ENCODE measurements at regions not wholly inside any gene's neighbourhood (a gene's known extent, or its start where the extent isn't known, plus 50 kb on each side); places are given as distances from the start of the nearest gene placed in this dataset.

- intact Hi-C loops (cut with micrococcal nuclease) = no loop called here
- H3K27ac Mint-ChIP-seq = no peak overlapping the region
- no peak for DNase-seq
- no peaks in the 10 kb centered on the region for H3K9me3 Mint-ChIP-seq
- H3K27me3 Mint-ChIP-seq = no peaks in the 10 kb centered on the region
- H3K36me3 Mint-ChIP-seq = no peaks in the 10 kb centered on the region
- no peaks in the 10 kb centered on the region for H3K4me1 Mint-ChIP-seq (ENCODE audit: low read depth)
- POLR2A ChIA-PET = no interaction called here
- CTCF ChIA-PET = no interaction called here
- no peak overlapping the region for H3K4me3 Mint-ChIP-seq
Measured at GRCh38 chr1:57789936-57790335, 366.1 kb upstream of the DAB1 start.

DNA sequence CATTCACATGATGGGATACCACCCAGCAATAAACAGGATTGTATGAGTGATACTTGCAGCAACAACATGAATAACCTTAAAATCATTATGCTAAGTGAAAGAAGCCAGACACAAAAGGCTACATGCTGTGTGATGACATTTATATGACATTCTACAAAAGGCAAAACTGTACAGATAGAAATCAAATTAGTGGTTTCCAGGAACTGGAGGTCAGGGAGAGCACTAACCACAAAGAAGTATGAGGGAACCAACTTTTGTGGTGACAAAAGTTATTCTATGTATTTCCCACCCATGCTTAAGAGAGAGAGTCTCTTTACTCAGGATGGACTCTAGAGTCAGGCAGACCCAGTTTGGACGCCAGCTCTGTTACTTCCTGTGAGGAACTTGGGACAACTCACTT is 364.5 kb upstream of the DAB1 start:
- DNase-seq = no peak
- Mint-ChIP-seq H3K4me1 (ENCODE audit: low read depth) (no peaks in the 10 kb centered on the region), H3K9me3 (no peaks in the 10 kb centered on the region), H3K4me3 (no peak overlapping the region), H3K27ac (no peak overlapping the region), H3K27me3 (no peaks in the 10 kb centered on the region), H3K36me3 (no peaks in the 10 kb centered on the region)
- POLR2A ChIA-PET = no interaction called here
- CTCF ChIA-PET = no interaction called here
- intact Hi-C loops (cut with micrococcal nuclease) = no loop called here

GRCh38 chr1:57784356-57784755 is 360.5 kb upstream of the DAB1 start:
- DNase-seq = no peak
- H3K36me3 Mint-ChIP-seq = no peaks in the 10 kb centered on the region
- CTCF ChIA-PET = no interaction called here
- no peak overlapping the region for H3K27ac Mint-ChIP-seq
- H3K4me3 Mint-ChIP-seq = no peak overlapping the region
- no peaks in the 10 kb centered on the region for H3K27me3 Mint-ChIP-seq
- intact Hi-C loops (cut with micrococcal nuclease) = no loop called here
- POLR2A ChIA-PET = no interaction called here
- H3K9me3 Mint-ChIP-seq = no peaks in the 10 kb centered on the region
- H3K4me1 Mint-ChIP-seq (ENCODE audit: low read depth) = no peaks in the 10 kb centered on the region

GRCh38 chr1:57782357-57782756 is 358.5 kb upstream of the DAB1 start:
- POLR2A ChIA-PET = no interaction called here
- Mint-ChIP-seq H3K36me3 (no peaks in the 10 kb centered on the region), H3K27me3 (no peaks in the 10 kb centered on the region), H3K4me3 (no peak overlapping the region), H3K4me1 (ENCODE audit: low read depth) (no peaks in the 10 kb centered on the region), H3K27ac (no peak overlapping the region), H3K9me3 (no peaks in the 10 kb centered on the region)
- intact Hi-C loops (cut with micrococcal nuclease) = no loop called here
- CTCF ChIA-PET = no interaction called here
- DNase-seq = no peak

GRCh38 chr1:57772580-57773195 is 348.8 kb upstream of the DAB1 start:
- CTCF ChIA-PET = no interaction called here
- Mint-ChIP-seq H3K4me1 (ENCODE audit: low read depth) (no peaks in the 10 kb centered on the region), H3K4me3 (no peak overlapping the region), H3K27me3 (no peaks in the 10 kb centered on the region), H3K36me3 (no peaks in the 10 kb centered on the region), H3K9me3 (no peaks in the 10 kb centered on the region), H3K27ac (no peak overlapping the region)
- intact Hi-C loops (cut with micrococcal nuclease) = no loop called here
- DNase-seq = no peak
- POLR2A ChIA-PET = no interaction called here

DNA sequence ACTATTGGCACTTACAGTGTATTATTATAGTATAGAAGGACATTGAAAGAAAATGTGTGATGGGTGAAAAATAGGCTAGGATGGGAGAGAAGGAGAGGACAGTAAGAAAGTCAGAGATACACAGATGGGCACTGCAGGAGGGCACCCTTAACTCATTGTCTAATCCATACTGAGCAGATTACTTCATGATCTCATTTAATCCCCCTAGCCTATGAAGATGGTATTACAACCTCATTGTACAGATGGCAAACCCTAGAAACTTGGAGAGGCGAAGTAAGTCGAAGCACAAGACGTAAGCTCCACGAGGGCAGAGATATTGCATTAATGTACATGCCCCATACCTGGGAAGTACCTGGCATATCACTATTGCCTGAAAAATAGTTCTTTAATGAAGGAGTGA is 346.9 kb upstream of the DAB1 start:
- no peak for DNase-seq
- Mint-ChIP-seq H3K4me1 (ENCODE audit: low read depth) (no peaks in the 10 kb centered on the region), H3K27ac (no peak overlapping the region), H3K4me3 (no peak overlapping the region), H3K36me3 (no peaks in the 10 kb centered on the region), H3K27me3 (peaks cover 3% of the 10 kb centered on the region), H3K9me3 (no peaks in the 10 kb centered on the region)
- POLR2A ChIA-PET = no interaction called here
- CTCF ChIA-PET = no interaction called here
- intact Hi-C loops (cut with micrococcal nuclease) = no loop called here

GRCh38 chr1:57770236-57770635 is 346.4 kb upstream of the DAB1 start:
- no peaks in the 10 kb centered on the region for H3K9me3 Mint-ChIP-seq
- intact Hi-C loops (cut with micrococcal nuclease) = no loop called here
- CTCF ChIA-PET = no interaction called here
- no peaks in the 10 kb centered on the region for H3K36me3 Mint-ChIP-seq
- H3K27ac Mint-ChIP-seq = no peak overlapping the region
- no peaks in the 10 kb centered on the region for H3K4me1 Mint-ChIP-seq (ENCODE audit: low read depth)
- POLR2A ChIA-PET = no interaction called here
- no peak for DNase-seq
- H3K27me3 Mint-ChIP-seq = peaks cover 3% of the 10 kb centered on the region
- H3K4me3 Mint-ChIP-seq = no peak overlapping the region

DNA sequence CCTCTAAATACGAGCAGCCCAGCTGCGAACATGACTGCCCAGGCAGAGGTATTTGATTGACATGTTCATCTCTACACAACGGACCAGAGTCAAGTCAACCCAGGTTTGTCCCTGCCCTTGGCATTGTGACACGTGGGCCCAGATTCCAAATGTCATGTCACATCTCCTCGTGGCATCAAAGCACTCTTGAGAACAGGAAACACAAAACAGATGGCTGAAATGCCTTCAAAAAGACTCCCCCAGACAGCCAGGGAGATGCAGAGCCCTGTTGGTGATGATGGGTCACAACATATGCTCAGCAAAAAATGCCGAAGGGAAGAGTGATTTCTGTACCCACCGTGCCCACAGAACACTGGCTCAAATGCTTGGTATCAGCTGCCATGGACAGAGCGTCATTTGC is 337.8 kb upstream of the DAB1 start:
- no peak overlapping the region for H3K4me3 Mint-ChIP-seq
- intact Hi-C loops (cut with micrococcal nuclease) = no loop called here
- H3K4me1 Mint-ChIP-seq (ENCODE audit: low read depth) = no peaks in the 10 kb centered on the region
- ChIA-PET CTCF (no interaction called here), POLR2A (no interaction called here)
- H3K27me3 Mint-ChIP-seq = peaks cover 3% of the 10 kb centered on the region
- H3K9me3 Mint-ChIP-seq = no peaks in the 10 kb centered on the region
- no peaks in the 10 kb centered on the region for H3K36me3 Mint-ChIP-seq
- DNase-seq = no peak
- no peak overlapping the region for H3K27ac Mint-ChIP-seq

- no peak overlapping the region for H3K4me3 Mint-ChIP-seq
- H3K9me3 Mint-ChIP-seq = no peaks in the 10 kb centered on the region
- POLR2A ChIA-PET = no interaction called here
- CTCF ChIA-PET = no interaction called here
- no peak overlapping the region for H3K27ac Mint-ChIP-seq
- no peak for DNase-seq
- intact Hi-C loops (cut with micrococcal nuclease) = no loop called here
- no peaks in the 10 kb centered on the region for H3K36me3 Mint-ChIP-seq
- peaks cover 1% of the 10 kb centered on the region for H3K27me3 Mint-ChIP-seq
- H3K4me1 Mint-ChIP-seq (ENCODE audit: low read depth) = no peaks in the 10 kb centered on the region
Measured at GRCh38 chr1:57752843-57753242, 329.0 kb upstream of the DAB1 start.

DNA sequence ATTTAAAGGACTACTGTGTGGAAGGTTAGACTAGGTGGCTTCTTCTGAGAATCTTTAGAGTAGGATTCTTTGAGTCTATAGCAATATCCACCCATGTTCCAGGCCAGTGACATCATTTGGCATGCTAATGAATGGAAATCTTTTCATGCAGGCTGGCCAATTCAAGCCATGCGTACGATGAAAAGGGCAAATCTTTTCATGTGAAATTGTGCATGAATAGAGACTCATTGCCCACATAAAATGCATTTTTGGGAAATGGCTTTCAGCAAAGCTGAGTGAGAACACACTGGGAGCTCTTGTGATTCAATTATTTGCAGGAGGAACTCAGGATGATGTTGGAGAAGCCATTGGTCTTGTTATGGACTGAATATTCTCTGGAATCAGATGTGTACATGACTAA is 324.9 kb upstream of the DAB1 start:
- intact Hi-C loops (cut with micrococcal nuclease) = no loop called here
- POLR2A ChIA-PET = no interaction called here
- H3K27ac Mint-ChIP-seq = no peak overlapping the region
- no peaks in the 10 kb centered on the region for H3K4me1 Mint-ChIP-seq (ENCODE audit: low read depth)
- H3K36me3 Mint-ChIP-seq = no peaks in the 10 kb centered on the region
- DNase-seq = no peak
- CTCF ChIA-PET = no interaction called here
- H3K27me3 Mint-ChIP-seq = peaks cover 1% of the 10 kb centered on the region
- no peaks in the 10 kb centered on the region for H3K9me3 Mint-ChIP-seq
- H3K4me3 Mint-ChIP-seq = no peak overlapping the region

DNA sequence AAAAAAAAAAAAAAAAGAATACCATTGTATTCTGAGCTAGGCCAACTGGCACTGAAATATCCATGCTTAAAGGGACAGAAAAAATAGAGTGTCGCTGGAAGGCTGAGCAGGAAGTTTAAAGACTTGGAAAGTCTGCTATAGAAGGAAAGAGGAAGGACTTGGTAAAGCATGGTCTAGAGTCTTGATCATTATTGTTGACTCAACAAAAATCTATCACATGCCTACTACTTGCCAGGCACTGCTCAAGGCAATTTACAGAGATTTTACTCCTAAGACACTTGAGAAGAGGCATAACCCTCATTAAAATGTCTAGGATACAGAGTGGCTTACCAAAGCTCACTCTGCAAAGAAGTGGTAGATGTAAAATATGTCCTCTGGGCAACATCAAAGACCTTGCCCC is 324.0 kb upstream of the DAB1 start:
- no peak for DNase-seq
- H3K9me3 Mint-ChIP-seq = no peaks in the 10 kb centered on the region
- intact Hi-C loops (cut with micrococcal nuclease) = no loop called here

GRCh38 chr1:57741521-57741920 is 317.7 kb upstream of the DAB1 start:
- intact Hi-C loops (cut with micrococcal nuclease) = no loop called here
- Mint-ChIP-seq H3K4me1 (ENCODE audit: low read depth) (no peaks in the 10 kb centered on the region), H3K27ac (no peak overlapping the region), H3K4me3 (no peak overlapping the region), H3K27me3 (peaks cover 1% of the 10 kb centered on the region), H3K9me3 (no peaks in the 10 kb centered on the region), H3K36me3 (no peaks in the 10 kb centered on the region)
- no peak for DNase-seq
- POLR2A ChIA-PET = no interaction called here
- CTCF ChIA-PET = no interaction called here

More for the DNA sequence above, 324.0 kb upstream of the DAB1 start:
- no peak overlapping the region for H3K27ac Mint-ChIP-seq
- H3K27me3 Mint-ChIP-seq = peaks cover 1% of the 10 kb centered on the region
- no peaks in the 10 kb centered on the region for H3K36me3 Mint-ChIP-seq
- ChIA-PET POLR2A (no interaction called here), CTCF (no interaction called here)
- H3K4me1 Mint-ChIP-seq (ENCODE audit: low read depth) = no peaks in the 10 kb centered on the region
- no peak overlapping the region for H3K4me3 Mint-ChIP-seq

- H3K4me3 Mint-ChIP-seq = no peak overlapping the region
- H3K27me3 Mint-ChIP-seq = peaks cover 1% of the 10 kb centered on the region
- H3K9me3 Mint-ChIP-seq = no peaks in the 10 kb centered on the region
- no peak overlapping the region for H3K27ac Mint-ChIP-seq
- DNase-seq = no peak
- intact Hi-C loops (cut with micrococcal nuclease) = no loop called here
- CTCF ChIA-PET = no interaction called here
- no peaks in the 10 kb centered on the region for H3K36me3 Mint-ChIP-seq
- H3K4me1 Mint-ChIP-seq (ENCODE audit: low read depth) = no peaks in the 10 kb centered on the region
- POLR2A ChIA-PET = no interaction called here
Measured at GRCh38 chr1:57736940-57737339, 313.1 kb upstream of the DAB1 start.

- no peaks in the 10 kb centered on the region for H3K9me3 Mint-ChIP-seq
- no peaks in the 10 kb centered on the region for H3K27me3 Mint-ChIP-seq
- no peaks in the 10 kb centered on the region for H3K36me3 Mint-ChIP-seq
- no peaks in the 10 kb centered on the region for H3K4me1 Mint-ChIP-seq (ENCODE audit: low read depth)
- POLR2A ChIA-PET = no interaction called here
- intact Hi-C loops (cut with micrococcal nuclease) = no loop called here
- no peak for DNase-seq
- CTCF ChIA-PET = no interaction called here
- no peak overlapping the region for H3K4me3 Mint-ChIP-seq
- no peak overlapping the region for H3K27ac Mint-ChIP-seq
Measured at GRCh38 chr1:57729181-57729580, 305.3 kb upstream of the DAB1 start.
